Mesenchymal stem cell (in vitro differentiated cells and primary cell): ENCODE measurements at regions not wholly inside any gene's neighbourhood (a gene's known extent, or its start where the extent isn't known, plus 50 kb on each side); places are given as distances from the start of the nearest gene placed in this dataset.

Experiments used
- DNase-seq: peaks from one replicate; pipeline ENCODE4 v3.0.0-alpha.2; 2013
- H2AFZ ChIP-seq: one replicate; pipeline ENCODE4 v1.6.1; 2013; ENCODE audit warnings: low read depth, mild to moderate bottlenecking, control low read depth, inconsistent platforms, low read length, moderate library complexity
- H2AK5ac ChIP-seq: 2 replicates; pipeline ENCODE4 v1.6.1; 2013; ENCODE audit warnings: low read length, moderate library complexity, mild to moderate bottlenecking, inconsistent platforms; ENCODE audit not compliant: severe bottlenecking
- H2BK120ac ChIP-seq: one replicate; pipeline ENCODE4 v1.6.1; 2013; ENCODE audit warnings: low read depth, mild to moderate bottlenecking, inconsistent platforms, low read length, moderate library complexity
- H2BK12ac ChIP-seq, 2 experiments: one replicate each; pipeline ENCODE4 v1.6.1; 2013; ENCODE audit warnings: inconsistent platforms in 2 of 2, low read length in 2 of 2, mild to moderate bottlenecking in 2 of 2, moderate library complexity in 2 of 2, control low read depth in 1 of 2
- H2BK15ac ChIP-seq: one replicate; pipeline ENCODE4 v1.6.1; 2013; ENCODE audit warnings: mild to moderate bottlenecking, low read depth, inconsistent platforms; ENCODE audit not compliant: poor library complexity, severe bottlenecking
- H2BK5ac ChIP-seq: 2 replicates; pipeline ENCODE4 v1.6.1; 2013; ENCODE audit warnings: low read depth, mild to moderate bottlenecking, low read length, control low read depth, inconsistent platforms; ENCODE audit not compliant: poor library complexity, severe bottlenecking
- H3K14ac ChIP-seq, 2 experiments: one replicate each; pipeline ENCODE4 v1.6.1; 2013; ENCODE audit warnings: inconsistent platforms in 2 of 2, low read length in 2 of 2, control low read depth in 1 of 2, mild to moderate bottlenecking in 1 of 2, moderate library complexity in 1 of 2
- H3K18ac ChIP-seq, 2 experiments: one replicate each; pipeline ENCODE4 v1.6.1; 2013; ENCODE audit warnings: inconsistent platforms in 2 of 2, low read length in 2 of 2, control low read depth in 1 of 2, low read depth in 1 of 2, mild to moderate bottlenecking in 1 of 2
- H3K23ac ChIP-seq, 2 experiments: one replicate each; pipeline ENCODE4 v1.6.1; 2013; ENCODE audit warnings: inconsistent platforms in 2 of 2, low read length in 2 of 2, mild to moderate bottlenecking in 2 of 2, moderate library complexity in 2 of 2, control low read depth in 1 of 2
- H3K27ac ChIP-seq: 2 replicates; pipeline ENCODE4 v1.5.1; 2013; ENCODE audit warnings: mild to moderate bottlenecking, moderate library complexity, low read length, control low read depth, inconsistent platforms; ENCODE audit not compliant: poor library complexity, severe bottlenecking
- H3K27me3 ChIP-seq, 2 experiments: 2 replicates each; pipeline versions ENCODE4 v1.6.1 to v1.7.0; 2013; ENCODE audit warnings: low read length in 2 of 2, mild to moderate bottlenecking in 2 of 2, moderate library complexity in 2 of 2, control low read depth in 1 of 2, inconsistent platforms in 1 of 2; ENCODE audit not compliant: control insufficient read depth in 1 of 2, insufficient read depth in 1 of 2
- H3K36me3 ChIP-seq, 2 experiments: 2 replicates each; pipeline versions ENCODE4 v1.6.1 to v1.7.0; 2013; ENCODE audit warnings: low read length in 2 of 2, control low read depth in 1 of 2, inconsistent platforms in 1 of 2, low read depth in 1 of 2, mild to moderate bottlenecking in 1 of 2; ENCODE audit not compliant: insufficient read depth in 2 of 2, control insufficient read depth in 1 of 2
- H3K4ac ChIP-seq, 2 experiments: one replicate each; pipeline ENCODE4 v1.6.1; 2013; ENCODE audit warnings: inconsistent platforms in 2 of 2, low read length in 2 of 2, mild to moderate bottlenecking in 2 of 2, moderate library complexity in 2 of 2, control low read depth in 1 of 2, low read depth in 1 of 2
- H3K4me1 ChIP-seq: 2 replicates; pipeline ENCODE4 v1.6.1; 2013; ENCODE audit warnings: low read depth, low read length, control low read depth; ENCODE audit not compliant: control insufficient read depth, insufficient read depth
- H3K4me2 ChIP-seq: 2 replicates; pipeline ENCODE4 v1.6.1; 2013; ENCODE audit warnings: low read length, mild to moderate bottlenecking, inconsistent platforms; ENCODE audit not compliant: poor library complexity, severe bottlenecking
- H3K4me3 ChIP-seq, 2 experiments: 2 replicates each; pipeline versions ENCODE4 v1.5.1 to v1.7.0; 2013; ENCODE audit warnings: low read length in 2 of 2, mild to moderate bottlenecking in 2 of 2, control low read depth in 1 of 2, low read depth in 1 of 2; ENCODE audit not compliant: insufficient read depth in 1 of 2
- H3K79me1 ChIP-seq: replicated peaks from 2 replicates; pipeline ENCODE4 v1.6.1; 2013; ENCODE audit warnings: mild to moderate bottlenecking, control low read depth, low read length, inconsistent platforms; ENCODE audit not compliant: poor library complexity, severe bottlenecking
- H3K9ac ChIP-seq: 2 replicates; pipeline ENCODE4 v1.7.0; 2013; ENCODE audit warnings: mild to moderate bottlenecking, low read length, moderate library complexity
- H3K9me3 ChIP-seq: 2 replicates; pipeline ENCODE4 v1.7.0; 2013; ENCODE audit warnings: mild to moderate bottlenecking, low read length; ENCODE audit not compliant: control insufficient read depth
- H4K8ac ChIP-seq: one replicate; pipeline ENCODE4 v1.6.1; 2013; ENCODE audit warnings: inconsistent platforms, mild to moderate bottlenecking, low read length, moderate library complexity
- H4K91ac ChIP-seq: one replicate; pipeline ENCODE4 v1.6.1; 2013; ENCODE audit warnings: mild to moderate bottlenecking, low read length, inconsistent platforms
- WGBS: methylation state at CpG from one replicate; pipeline ENCODE4 v1.1.7; 2013; ENCODE audit warnings: mixed read lengths; 5-methylcytosine and 5-hydroxymethylcytosine counted together

- Histone ChIP-seq H2BK5ac (no peak overlapping the region), H3K14ac (no peak overlapping the region), H3K36me3 (no peaks in the 10 kb centered on the region), H3K9me3 (no peaks in the 10 kb centered on the region), H3K27ac (no peak overlapping the region), H2BK12ac (no peak overlapping the region), H3K4me1 (no peaks in the 10 kb centered on the region), H2AK5ac (no peak overlapping the region), H4K8ac (no peak overlapping the region), H3K4me2 (no peak overlapping the region), H4K91ac (no peak overlapping the region), H3K9ac (no peak overlapping the region), H2BK120ac (no peak overlapping the region), H3K27me3 (no peaks in the 10 kb centered on the region), H3K18ac (no peak overlapping the region), H3K4me3 (no peak overlapping the region), H3K79me1 (no peaks in the 10 kb centered on the region), H3K4ac (no peak overlapping the region), H2AFZ (no peak overlapping the region), H3K23ac (no peak overlapping the region), H2BK15ac (no peak overlapping the region)
- no peak for DNase-seq
- no CpG with 5 or more reads among the region's 1 CpG for WGBS
These were observed 500.9 kb upstream of the CXorf51A start for GRCh38 chrX:147315483-147315882.
